T-cell (primary cell): ENCODE measurements at regions not wholly inside any gene's neighbourhood (a gene's known extent, or its start where the extent isn't known, plus 50 kb on each side); places are given as distances from the start of the nearest gene placed in this dataset.

ENCODE experiments used
- ATAC-seq, 4 experiments: fragments of 200-7000 bp in 3 of 4; fragments of 150-1000 bp in 1 of 4; cut with Tn5 transposase; replicated peaks in 1 of 4; 1 replicate in 3 of 4; 2 replicates in 1 of 4; pipeline ENCODE4 v1.10.0; 2021; ENCODE audit warnings: moderate library complexity in 3 of 4, mild to moderate bottlenecking in 2 of 4, moderate number of reproducible peaks in 1 of 4
- CTCF ChIA-PET, 2 donors: fragments of 300-600 bp; sonication (Branson Sonifier 250); formaldehyde crosslinking; loops; one replicate each; lab custom pipeline; 2022; ENCODE audit warnings: antibody characterized with exemption in 2 of 2; lab: Charles Lee
- POLR2A ChIA-PET, 2 donors: fragments of 300-600 bp; sonication (Branson Sonifier 250); formaldehyde crosslinking; loops; one replicate each; lab custom pipeline; 2022; ENCODE audit warnings: antibody characterized with exemption in 2 of 2; lab: Charles Lee
- DNase-seq, 35 experiments: peaks; one replicate each; pipeline versions ENCODE4 v3.0.0 to v3.0.0-alpha.2; 2013 to 2023
- H3K27ac ChIP-seq: one replicate; pipeline ENCODE4 v1.5.1; 2013; ENCODE audit warnings: low read length
- H3K27me3 ChIP-seq, 2 experiments: replicated peaks in 1 of 2; 1 replicate in 1 of 2; 2 replicates in 1 of 2; pipeline versions ENCODE4 v1.6.1 to v1.7.0; 2013; ENCODE audit warnings: low read length in 1 of 2, mixed read lengths in 1 of 2; ENCODE audit not compliant: control insufficient read depth in 2 of 2, insufficient read depth in 2 of 2; ENCODE audit errors: extremely low read depth in 1 of 2
- H3K36me3 ChIP-seq, 2 donors: 1 replicate in 1 of 2; 2 replicates in 1 of 2; pipeline versions ENCODE4 v1.6.1 to v1.7.0; 2013; ENCODE audit warnings: low read length in 1 of 2; ENCODE audit not compliant: control insufficient read depth in 2 of 2, insufficient read depth in 1 of 2; ENCODE audit errors: extremely low read depth in 1 of 2
- H3K4me1 ChIP-seq, 2 experiments: 1 replicate in 1 of 2; 2 replicates in 1 of 2; pipeline versions ENCODE4 v1.6.1 to v1.7.0; 2013; ENCODE audit warnings: low read length in 2 of 2, mixed read lengths in 1 of 2; ENCODE audit not compliant: insufficient read depth in 2 of 2, control insufficient read depth in 1 of 2; ENCODE audit errors: extremely low read depth in 1 of 2
- H3K4me3 ChIP-seq, 2 donors: 1 replicate in 1 of 2; 2 replicates in 1 of 2; pipeline versions ENCODE4 v1.5.1 to v1.7.0; 2013; ENCODE audit warnings: mild to moderate bottlenecking in 2 of 2, low read length in 1 of 2, moderate library complexity in 1 of 2; ENCODE audit not compliant: control insufficient read depth in 1 of 2; ENCODE audit errors: extremely low read depth in 1 of 2
- H3K9me3 ChIP-seq: 2 replicates; pipeline ENCODE4 v1.7.0; 2013
- H3K27ac Mint-ChIP-seq, 2 donors: one replicate each; pipeline ENCODE4 v1.8.0; 2020 to 2021; ENCODE audit warnings: mild to moderate bottlenecking in 2 of 2, mixed read lengths in 2 of 2
- H3K27me3 Mint-ChIP-seq, 2 donors: one replicate each; pipeline ENCODE4 v1.8.0; 2021 to 2022; ENCODE audit warnings: mixed read lengths in 2 of 2
- H3K36me3 Mint-ChIP-seq: one replicate; pipeline ENCODE4 v1.8.0; 2021; ENCODE audit warnings: mixed read lengths
- H3K4me1 Mint-ChIP-seq, 3 donors: one replicate each; pipeline ENCODE4 v1.8.0; 2020 to 2022; ENCODE audit warnings: mixed read lengths in 3 of 3, mild to moderate bottlenecking in 1 of 3
- H3K4me3 Mint-ChIP-seq, 3 donors: one replicate each; pipeline ENCODE4 v1.8.0; 2020 to 2022; ENCODE audit warnings: mild to moderate bottlenecking in 3 of 3, mixed read lengths in 3 of 3, moderate library complexity in 3 of 3
- H3K9me3 Mint-ChIP-seq, 3 donors: one replicate each; pipeline ENCODE4 v1.8.0; 2020 to 2022; ENCODE audit warnings: mixed read lengths in 3 of 3
- WGBS: methylation state at CpG from one replicate; pipeline ENCODE4 v1.1.5; 2013; ENCODE audit warnings: missing lambda C conversion rate; ENCODE audit not compliant: insufficient coverage; 5-methylcytosine and 5-hydroxymethylcytosine counted together

DNA sequence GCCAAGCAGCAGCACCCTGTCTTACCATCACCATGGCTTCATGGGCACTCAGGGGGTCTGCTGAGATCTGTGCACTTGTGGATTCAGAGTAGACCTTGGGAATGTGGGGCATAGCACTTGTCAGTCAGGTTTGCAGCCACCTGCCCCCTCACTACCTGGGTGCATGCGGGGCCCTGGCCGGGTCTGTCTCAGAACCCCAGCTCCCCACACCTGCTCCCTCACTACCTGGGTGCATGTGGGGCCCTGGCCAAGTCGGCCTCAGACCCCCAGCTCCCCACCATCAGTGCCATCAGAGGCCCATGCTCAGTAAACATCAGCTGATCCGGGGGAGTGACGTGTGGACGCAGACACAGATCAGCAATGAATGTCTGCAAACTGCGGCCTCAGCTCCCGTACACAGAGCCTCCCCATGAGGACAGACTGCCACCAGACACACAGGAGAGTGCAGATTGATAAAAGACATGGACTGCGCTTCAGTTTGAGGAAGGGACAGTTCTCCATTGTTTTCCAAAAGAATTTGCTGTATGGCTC lies 205.1 kb downstream of the GLI2 start:
- CTCF ChIA-PET = no interaction called here
- no peaks in the 10 kb centered on the region for H3K36me3 Mint-ChIP-seq

GRCh38 chr2:120941571-120942120 lies 206.0 kb downstream of the GLI2 start:
- Mint-ChIP-seq H3K27me3 (peaks cover 1 to 3% of the 10 kb centered on the region in 2 donors), H3K27ac (no peak overlapping the region), H3K36me3 (no peaks in the 10 kb centered on the region), H3K9me3 (no peaks in the 10 kb centered on the region), H3K4me3 (no peak overlapping the region), H3K4me1 (no peaks in the 10 kb centered on the region)
- DNase-seq = no peak
- no peak for ATAC-seq
- ChIA-PET POLR2A (no interaction called here), CTCF (no interaction called here)
- Histone ChIP-seq H3K27me3 (no peaks in the 10 kb centered on the region), H3K9me3 (no peaks in the 10 kb centered on the region), H3K36me3 (no peaks in the 10 kb centered on the region), H3K4me3 (no peak overlapping the region), H3K4me1 (no peaks in the 10 kb centered on the region), H3K27ac (no peak overlapping the region)
- 88% methylated on average over 7 of the region's 11 CpGs for WGBS

More for the DNA sequence above, 205.1 kb downstream of the GLI2 start:
- Mint-ChIP-seq H3K27ac (no peak overlapping the region), H3K27me3 (peaks cover 0 to 3% of the 10 kb centered on the region in 2 donors), H3K4me1 (no peaks in the 10 kb centered on the region), H3K4me3 (no peak overlapping the region), H3K9me3 (no peaks in the 10 kb centered on the region)
- Histone ChIP-seq H3K36me3 (no peaks in the 10 kb centered on the region), H3K9me3 (no peaks in the 10 kb centered on the region), H3K4me1 (no peaks in the 10 kb centered on the region), H3K27me3 (no peaks in the 10 kb centered on the region), H3K27ac (no peak overlapping the region), H3K4me3 (no peak overlapping the region)
- no peak for ATAC-seq
- no peak for DNase-seq
- POLR2A ChIA-PET = no interaction called here
- WGBS = 81% methylated on average over 8 of the region's 9 CpGs

GRCh38 chr2:120942658-120943057 lies 207.0 kb downstream of the GLI2 start:
- no peaks in the 10 kb centered on the region for H3K4me1 ChIP-seq
- Mint-ChIP-seq H3K27me3 (peaks cover 1 to 3% of the 10 kb centered on the region in 2 donors), H3K27ac (no peak overlapping the region), H3K4me1 (no peaks in the 10 kb centered on the region), H3K9me3 (no peaks in the 10 kb centered on the region), H3K36me3 (no peaks in the 10 kb centered on the region), H3K4me3 (no peak overlapping the region)
- no peak overlapping the region for H3K4me3 ChIP-seq
- peaks cover 0 to 3% of the 10 kb centered on the region in 2 experiments for H3K27me3 ChIP-seq
- H3K9me3 ChIP-seq = no peaks in the 10 kb centered on the region
- no peaks in the 10 kb centered on the region for H3K36me3 ChIP-seq
- WGBS = 86% methylated on average over 15 of the region's 15 CpGs
- H3K27ac ChIP-seq = no peak overlapping the region
- DNase-seq (no peak), ATAC-seq (no peak)
- ChIA-PET POLR2A (no interaction called here), CTCF (no interaction called here)

DNA sequence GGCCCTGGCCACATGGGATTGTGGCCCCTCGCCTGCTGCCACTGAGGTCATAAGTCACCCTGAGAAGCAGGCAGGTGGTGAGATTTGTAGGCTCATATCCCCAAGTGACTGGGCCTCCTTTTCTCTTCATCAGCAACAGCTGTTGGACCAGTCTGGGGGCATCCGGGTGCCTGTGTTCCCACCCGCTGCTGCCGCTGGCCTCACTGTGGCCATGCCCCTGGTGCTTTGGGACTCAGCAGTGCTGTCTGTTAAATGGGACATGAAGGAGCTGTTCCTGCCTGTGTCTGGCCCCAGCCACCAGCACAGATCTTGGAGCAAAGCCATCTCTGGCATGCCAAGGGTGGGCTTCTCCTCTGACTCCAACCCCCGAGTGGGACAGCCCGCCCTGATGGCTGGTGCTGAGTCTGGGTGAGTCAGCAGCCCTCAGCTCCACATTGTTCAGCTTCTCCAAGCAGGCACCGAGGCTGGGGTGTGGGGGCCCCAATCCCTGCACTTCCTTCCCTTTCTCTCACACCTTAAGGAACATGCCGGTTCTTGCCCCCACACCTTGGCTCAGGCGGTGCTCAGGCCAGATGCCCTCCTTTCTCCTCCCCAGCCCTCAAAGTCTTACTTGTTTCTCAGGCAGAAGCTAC lies 207.9 kb downstream of the GLI2 start:
- Mint-ChIP-seq H3K27ac (no peak overlapping the region), H3K9me3 (no peaks in the 10 kb centered on the region), H3K4me3 (no peak overlapping the region), H3K27me3 (peaks cover 1 to 3% of the 10 kb centered on the region in 2 donors), H3K4me1 (no peaks in the 10 kb centered on the region), H3K36me3 (no peaks in the 10 kb centered on the region)
- ChIA-PET CTCF (no interaction called here), POLR2A (no interaction called here)
- H3K27ac ChIP-seq = no peak overlapping the region
- no peaks in the 10 kb centered on the region for H3K36me3 ChIP-seq
- ATAC-seq (no peak), DNase-seq (no peak)
- no peaks in the 10 kb centered on the region for H3K4me1 ChIP-seq
- H3K9me3 ChIP-seq = no peaks in the 10 kb centered on the region
- no peak overlapping the region for H3K4me3 ChIP-seq
- H3K27me3 ChIP-seq = peaks cover 0 to 6% of the 10 kb centered on the region in 2 experiments
- WGBS = 56% methylated on average over 9 of the region's 9 CpGs

GRCh38 chr2:120944575-120944974 lies 208.9 kb downstream of the GLI2 start:
- H3K4me1 Mint-ChIP-seq = no peaks in the 10 kb centered on the region
- DNase-seq (no peak), ATAC-seq (no peak)
- H3K4me3 Mint-ChIP-seq = no peak overlapping the region
- Histone ChIP-seq H3K4me3 (no peak overlapping the region), H3K9me3 (no peaks in the 10 kb centered on the region), H3K27ac (no peak overlapping the region), H3K36me3 (no peaks in the 10 kb centered on the region), H3K27me3 (peaks cover 0 to 7% of the 10 kb centered on the region in 2 experiments), H3K4me1 (no peaks in the 10 kb centered on the region)
- no peak overlapping the region for H3K27ac Mint-ChIP-seq
- 70% methylated on average over 6 of the region's 8 CpGs for WGBS
- ChIA-PET POLR2A (no interaction called here), CTCF (no interaction called here)
- H3K9me3 Mint-ChIP-seq = no peaks in the 10 kb centered on the region
- peaks cover 1 to 3% of the 10 kb centered on the region in 2 donors for H3K27me3 Mint-ChIP-seq
- no peaks in the 10 kb centered on the region for H3K36me3 Mint-ChIP-seq

DNA sequence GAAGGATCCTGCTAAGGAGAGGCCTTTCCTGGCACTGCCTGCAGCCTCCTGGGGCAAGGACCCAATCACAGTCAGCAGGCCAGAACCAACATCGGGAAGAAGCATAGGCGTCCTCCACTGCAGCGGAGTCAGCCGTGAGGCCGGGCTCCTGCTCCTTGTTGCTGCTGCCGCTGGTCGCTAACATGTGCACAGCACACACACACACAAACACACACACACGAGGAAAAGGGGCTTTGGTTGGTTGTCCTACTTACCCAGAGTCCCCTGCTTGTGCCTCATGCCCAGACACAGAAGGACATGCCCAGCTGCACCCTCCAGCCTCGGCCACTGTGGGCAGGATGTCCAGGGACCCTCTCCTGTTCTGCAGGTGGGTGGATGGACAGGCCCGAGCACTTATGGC lies 209.4 kb downstream of the GLI2 start:
- peaks cover 0 to 7% of the 10 kb centered on the region in 2 experiments for H3K27me3 ChIP-seq
- H3K4me3 ChIP-seq = no peak overlapping the region
- ChIA-PET POLR2A (no interaction called here), CTCF (no interaction called here)
- no peaks in the 10 kb centered on the region for H3K36me3 Mint-ChIP-seq
- no peaks in the 10 kb centered on the region for H3K9me3 ChIP-seq
- peaks cover 1 to 3% of the 10 kb centered on the region in 2 donors for H3K27me3 Mint-ChIP-seq
- H3K4me1 Mint-ChIP-seq = no peaks in the 10 kb centered on the region
- 72% methylated on average over 9 of the region's 10 CpGs for WGBS
- no peak overlapping the region for H3K27ac ChIP-seq
- no peak overlapping the region for H3K27ac Mint-ChIP-seq
- ATAC-seq = no peak
- H3K36me3 ChIP-seq = no peaks in the 10 kb centered on the region
- H3K4me1 ChIP-seq = no peaks in the 10 kb centered on the region
- H3K9me3 Mint-ChIP-seq = no peaks in the 10 kb centered on the region
- H3K4me3 Mint-ChIP-seq = no peak overlapping the region
- DNase-seq = no peak
